HG03095 (cell line): ENCODE measurements at regions not wholly inside any gene's neighbourhood (a gene's known extent, or its start where the extent isn't known, plus 50 kb on each side); places are given as distances from the start of the nearest gene placed in this dataset.

ENCODE experiments used
- ATAC-seq: cut with Tn5 transposase; IDR thresholded peaks from one replicate; pipeline ENCODE4 v1.9.1; 2021; ENCODE audit warnings: moderate library complexity; ENCODE audit not compliant: unreplicated experiment

DNA sequence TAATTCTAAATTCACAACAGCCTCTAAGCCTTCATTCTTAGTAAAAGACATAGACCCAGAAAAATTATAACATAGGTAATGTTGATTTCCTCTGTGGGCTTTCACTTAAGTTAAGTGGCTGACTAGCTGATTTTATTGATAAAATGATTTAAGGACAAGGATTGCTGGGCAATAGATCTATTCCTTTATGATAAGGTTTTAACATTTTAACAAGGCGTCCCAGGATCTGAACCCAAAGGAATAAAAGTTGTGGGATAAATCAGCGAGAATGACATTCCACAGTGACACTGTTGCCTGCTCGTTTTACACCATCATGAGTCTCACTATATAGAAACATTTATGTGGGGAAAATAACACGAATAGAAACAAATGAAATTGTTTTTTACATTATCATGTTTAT is 1151.0 kb downstream of the ZPLD1 start:
- no peak for ATAC-seq

DNA sequence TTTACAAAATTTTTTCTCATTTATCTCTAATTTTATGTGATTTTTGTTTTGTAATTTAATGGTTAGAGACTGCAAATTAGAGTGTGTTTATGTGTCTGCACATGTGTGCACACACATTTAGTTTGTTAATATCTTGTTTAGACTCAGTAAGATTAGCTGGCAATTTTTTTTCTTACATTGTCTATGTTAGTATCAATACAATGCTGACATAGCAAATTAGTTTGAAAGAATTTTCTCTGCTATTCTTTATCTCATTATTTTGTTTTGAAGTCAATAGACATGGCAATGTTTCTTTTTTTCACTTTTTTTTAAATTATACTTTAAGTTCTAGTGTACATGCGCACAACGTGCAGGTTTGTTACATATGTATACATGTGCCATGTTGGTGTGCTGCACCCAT is 1155.0 kb downstream of the ZPLD1 start:
- ATAC-seq = no peak

DNA sequence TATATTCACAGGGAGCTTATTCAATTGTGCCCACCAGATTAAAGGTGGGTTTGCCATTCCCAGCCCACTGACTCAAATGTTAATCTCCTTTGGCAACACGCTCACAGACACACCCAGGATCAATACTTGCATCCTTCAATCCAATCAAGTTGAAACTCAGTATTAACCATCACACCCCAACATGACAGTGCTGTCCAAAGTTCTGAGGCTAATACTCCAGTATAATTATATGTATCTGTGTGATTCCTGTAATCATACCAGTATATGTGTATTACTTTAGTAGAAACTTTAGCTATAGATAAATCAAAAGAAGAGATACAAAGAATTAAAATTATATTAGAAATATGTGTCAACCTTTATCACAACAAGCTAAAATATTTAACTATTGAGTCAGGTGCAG is 1166.0 kb downstream of the ZPLD1 start:
- no peak for ATAC-seq

DNA sequence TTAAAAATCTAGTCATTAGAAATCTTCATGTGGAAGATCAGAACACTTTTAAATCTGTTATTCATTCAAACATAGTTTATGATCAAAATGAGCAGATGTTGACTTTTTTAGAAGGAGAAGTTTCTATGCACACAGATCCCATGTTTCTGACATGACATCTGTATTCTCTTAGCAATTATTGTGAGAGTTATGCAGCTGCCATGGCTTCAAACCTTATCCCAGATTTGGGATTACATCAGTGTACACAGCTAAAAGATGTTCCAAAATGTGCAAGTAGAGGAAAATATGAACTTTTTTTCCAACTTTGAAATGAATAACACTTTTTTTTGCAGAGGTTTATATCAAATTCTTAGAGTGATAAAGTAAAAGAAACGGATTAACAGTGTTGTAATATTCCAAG is 1166.9 kb downstream of the ZPLD1 start:
- ATAC-seq = no peak

DNA sequence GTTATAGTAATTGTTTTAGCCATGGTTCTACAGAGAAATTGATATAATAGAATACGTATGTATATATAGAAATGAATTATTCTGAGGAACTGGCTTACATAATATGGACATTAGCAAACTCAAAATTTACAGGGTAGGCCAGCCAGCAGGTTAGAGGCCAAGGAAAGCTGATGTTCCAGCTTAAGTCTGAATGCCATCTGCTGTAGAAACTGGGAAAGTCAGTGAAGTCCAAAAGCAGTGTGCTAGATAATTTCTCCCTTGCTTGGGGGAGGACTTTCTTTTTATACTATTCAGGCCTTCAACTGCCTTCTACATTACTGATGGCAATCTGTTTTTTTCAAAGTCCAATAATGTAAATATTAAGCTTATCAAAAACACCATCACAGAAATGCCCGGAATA is 1174.7 kb downstream of the ZPLD1 start:
- ATAC-seq = no peak

DNA sequence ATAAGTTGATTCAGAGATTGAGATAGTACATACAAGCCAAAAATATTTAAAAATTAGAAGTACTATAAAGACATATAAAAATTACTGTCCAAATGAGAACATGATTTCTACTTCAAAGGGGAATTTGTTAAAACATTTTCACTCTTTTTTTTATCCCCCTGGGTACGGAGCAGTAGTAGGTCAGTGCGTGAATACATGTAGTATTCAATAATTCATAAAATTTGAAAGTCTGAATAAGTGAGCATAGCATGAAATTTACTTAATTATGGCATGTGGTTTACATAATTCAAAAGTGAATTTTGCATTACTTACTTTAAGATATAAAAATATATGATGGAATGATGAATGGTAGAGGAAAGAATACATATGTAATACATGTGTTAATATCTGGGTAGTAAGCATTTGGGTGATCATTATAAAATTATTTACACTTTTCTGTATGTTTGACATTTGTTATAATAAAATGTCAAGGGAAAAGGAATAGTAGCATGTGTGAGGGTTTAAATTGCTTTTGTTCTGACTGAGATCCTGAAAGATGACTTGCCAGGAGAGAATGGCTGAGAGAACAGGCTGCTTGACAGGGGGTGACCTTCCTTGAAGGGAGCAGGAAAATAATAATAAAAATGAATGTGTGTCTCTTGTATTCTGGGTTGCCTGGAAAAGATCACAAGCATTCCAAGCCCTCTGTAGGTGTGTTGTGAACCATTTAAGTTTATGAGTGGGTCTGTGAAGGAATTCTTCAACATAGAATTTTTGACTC is 1178.8 kb downstream of the ZPLD1 start:
- no peak for ATAC-seq

DNA sequence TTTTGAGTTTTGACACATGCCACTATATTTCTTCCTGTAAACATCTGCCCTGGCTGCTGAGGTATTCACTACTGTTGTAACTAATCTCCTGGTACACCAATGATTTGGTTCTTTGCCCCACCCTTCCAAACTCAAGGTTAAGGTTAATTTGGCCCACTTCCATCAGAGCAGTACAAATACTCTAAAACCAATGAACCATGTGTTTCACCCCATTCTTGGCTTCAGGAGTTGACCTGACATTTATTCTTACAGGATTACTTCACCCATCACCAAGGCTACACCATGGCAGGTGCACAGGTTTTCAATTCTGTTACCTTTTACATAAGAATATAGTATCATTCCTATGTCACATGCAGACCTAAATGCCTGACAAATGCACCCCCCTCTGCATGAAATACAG is 1179.9 kb downstream of the ZPLD1 start:
- no peak for ATAC-seq

DNA sequence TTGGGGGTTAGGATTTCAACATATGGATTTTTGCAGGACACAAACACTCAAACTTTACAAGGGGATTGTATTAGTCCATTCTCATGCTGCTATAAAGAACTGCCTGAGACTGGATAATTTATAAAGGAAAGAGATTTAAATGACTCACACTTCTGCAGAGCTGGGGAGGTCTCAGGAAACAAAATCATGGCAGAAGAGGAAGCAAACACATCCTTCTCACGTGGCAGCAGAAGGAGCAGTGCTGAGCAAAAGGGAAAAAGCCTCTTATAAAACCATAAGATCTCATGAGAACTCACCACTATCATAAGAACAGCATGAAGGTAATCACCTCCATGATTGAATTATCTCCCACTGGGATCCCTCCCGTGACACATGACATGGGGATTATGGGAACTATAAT is 1183.1 kb downstream of the ZPLD1 start:
- no peak for ATAC-seq

DNA sequence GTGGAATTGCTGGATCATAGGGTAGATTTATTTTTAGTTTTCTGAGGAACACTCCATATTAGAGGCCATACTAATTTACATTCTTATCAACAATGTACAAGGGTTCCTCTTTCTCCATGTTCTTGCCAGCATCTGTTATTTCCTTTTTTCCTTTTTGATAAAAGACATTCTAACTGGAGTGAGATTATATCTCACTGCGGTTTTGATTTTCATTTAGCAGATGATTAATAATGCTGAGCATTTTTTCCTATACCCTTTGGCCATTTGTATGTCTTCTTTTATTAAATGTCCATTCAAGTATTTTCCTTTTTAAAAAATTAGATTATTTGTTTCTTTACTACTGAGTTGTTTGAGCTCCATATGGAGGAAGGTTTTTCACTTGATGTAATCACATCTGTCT is 1189.5 kb downstream of the ZPLD1 start:
- ATAC-seq = no peak

DNA sequence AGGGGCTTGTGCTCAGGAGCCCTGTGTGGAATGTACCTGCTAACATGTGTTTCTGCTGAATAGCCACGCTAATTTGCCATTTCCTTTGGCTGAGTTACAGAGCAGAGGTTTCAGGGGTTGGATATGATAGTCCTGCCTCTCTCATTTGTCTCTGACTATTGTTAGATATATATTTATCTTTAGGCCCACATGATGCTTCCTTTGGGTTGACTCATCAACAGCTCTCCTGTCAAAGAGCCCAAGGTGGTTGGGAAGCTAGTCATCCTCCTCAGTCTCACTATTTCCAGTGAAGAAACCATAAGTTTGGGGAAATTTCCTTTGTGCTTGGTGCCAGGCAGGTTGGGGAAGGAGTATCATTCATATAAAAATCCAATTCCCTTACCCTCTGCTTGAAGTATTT is 1194.6 kb downstream of the ZPLD1 start:
- no peak for ATAC-seq

DNA sequence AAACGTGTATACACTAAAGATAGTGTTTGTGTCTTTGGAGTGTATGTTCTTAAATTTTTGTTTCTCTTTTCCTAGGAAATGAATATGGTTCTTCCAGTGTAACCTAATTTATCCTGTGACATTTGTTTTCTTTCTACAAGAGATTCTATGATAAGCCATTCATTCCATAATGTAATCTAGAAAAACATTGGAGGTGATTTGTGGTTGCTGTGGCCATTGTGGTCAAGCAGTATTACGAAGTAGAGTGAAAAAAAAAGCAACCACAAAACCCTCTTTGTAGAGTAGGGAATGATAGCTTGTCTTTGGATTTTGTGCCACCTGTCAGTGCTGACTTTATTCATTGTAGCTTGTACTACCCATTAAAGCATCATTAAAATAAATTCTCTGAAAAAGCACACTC is 1209.6 kb downstream of the ZPLD1 start:
- ATAC-seq = no peak

DNA sequence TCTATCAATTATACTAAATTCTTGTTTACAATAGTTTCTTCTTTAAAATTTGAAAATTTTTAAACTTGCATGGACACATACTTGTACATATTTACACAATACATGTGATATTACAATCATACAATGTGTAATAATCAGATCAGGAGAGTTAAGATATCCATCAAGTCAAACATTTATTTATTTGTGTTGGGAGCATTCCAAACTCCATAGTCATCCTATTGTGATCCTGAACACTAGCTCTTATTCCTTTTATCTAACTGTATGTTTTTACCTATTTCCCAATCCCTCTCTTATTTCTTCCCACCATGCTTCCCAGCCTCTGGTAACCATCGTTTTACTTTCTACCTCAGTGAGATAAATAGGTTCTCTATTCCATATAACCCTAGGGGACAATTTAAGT is 1219.2 kb downstream of the ZPLD1 start:
- ATAC-seq = no peak

DNA sequence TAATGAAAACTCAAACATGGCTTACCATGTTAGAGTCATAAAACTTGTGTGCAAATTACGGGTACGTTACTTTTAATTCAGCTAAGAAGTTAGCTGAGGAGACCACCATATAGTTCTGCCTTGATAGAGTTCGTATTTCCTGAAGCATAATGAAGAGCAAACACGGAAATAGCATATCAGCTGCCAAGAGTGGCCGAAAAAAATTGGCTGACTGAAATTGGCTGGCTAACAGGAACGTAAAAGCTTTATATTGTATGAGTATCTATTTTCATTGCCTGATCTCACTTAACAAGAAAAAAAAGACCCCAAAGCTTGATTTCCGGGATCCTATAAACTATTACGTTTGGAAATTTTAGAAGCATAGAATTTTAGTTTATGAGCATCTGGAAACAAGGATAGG is 1222.9 kb downstream of the ZPLD1 start:
- no peak for ATAC-seq

DNA sequence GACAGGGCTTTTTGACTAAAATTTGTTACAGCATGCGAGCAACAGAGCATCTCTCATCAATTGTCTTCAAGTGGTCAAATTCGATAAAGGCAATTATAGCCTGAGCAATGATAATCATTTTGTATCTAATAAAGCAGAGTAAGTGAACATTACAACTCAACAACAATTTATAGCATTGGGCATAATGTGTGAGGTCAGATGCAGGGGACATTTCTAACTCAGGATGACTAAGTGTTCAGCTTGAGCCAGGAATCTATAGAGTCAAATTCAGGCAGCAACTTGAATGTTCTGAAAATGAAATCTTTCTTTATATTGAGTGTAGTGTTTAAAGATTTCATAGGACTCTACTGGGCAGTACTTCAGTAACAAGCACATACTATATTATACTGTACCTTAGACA is 1226.0 kb downstream of the ZPLD1 start:
- ATAC-seq = no peak

DNA sequence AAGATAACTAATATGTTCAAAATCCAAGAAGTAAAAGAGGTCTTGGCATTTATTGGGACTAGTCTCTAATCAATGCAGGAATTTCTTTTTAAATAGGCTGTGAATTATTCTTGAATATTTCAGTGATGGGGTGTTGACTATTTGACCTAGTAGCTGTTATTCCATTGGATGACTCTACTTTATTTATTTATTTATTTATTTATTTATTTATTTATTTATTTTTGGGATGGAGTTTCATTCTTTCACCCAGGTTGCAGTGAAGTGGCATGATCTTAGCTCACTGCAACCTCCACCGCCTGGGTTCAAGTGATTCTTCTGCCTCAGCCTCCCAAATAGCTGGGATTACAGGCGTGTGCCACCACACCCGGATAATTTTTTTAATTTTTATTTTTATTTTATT is 1227.8 kb downstream of the ZPLD1 start:
- no peak for ATAC-seq

DNA sequence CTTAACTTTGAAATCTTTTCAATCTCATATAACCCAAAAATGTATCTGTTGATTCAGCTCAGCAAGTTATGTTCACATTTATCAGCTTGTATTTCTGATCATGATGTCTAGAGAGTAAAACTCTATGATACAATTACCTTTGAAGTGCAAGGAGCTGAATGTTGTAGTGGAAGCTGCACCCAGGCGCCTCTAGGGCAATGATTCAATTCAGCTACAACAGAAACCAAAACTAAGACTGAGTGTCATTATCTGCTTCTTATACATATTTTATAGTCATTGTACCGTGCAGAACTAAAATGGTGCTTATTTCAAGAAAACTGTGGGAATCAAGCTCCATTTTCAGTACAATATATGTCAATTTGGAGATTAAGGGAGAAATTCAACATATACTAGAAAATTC is 1237.5 kb downstream of the ZPLD1 start:
- ATAC-seq = no peak

DNA sequence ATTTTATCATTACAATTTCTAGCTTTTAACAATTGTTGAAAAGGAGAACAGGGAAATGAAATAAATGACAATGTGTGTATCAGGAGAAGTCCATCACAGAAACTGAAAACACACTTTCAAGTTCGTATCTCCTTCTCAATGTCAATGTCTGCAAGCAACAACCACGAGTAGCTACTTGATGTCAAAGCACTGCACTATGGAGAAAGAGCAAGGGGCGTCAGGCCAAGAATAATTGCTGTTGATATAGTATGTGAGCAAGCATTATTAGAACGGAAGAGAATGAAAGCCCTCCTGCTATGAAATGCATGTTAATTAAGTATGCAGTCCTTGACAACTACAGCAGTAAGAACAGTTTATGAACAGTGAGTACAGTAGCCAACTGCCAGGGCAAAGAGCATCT is 1250.1 kb downstream of the ZPLD1 start:
- ATAC-seq = no peak

DNA sequence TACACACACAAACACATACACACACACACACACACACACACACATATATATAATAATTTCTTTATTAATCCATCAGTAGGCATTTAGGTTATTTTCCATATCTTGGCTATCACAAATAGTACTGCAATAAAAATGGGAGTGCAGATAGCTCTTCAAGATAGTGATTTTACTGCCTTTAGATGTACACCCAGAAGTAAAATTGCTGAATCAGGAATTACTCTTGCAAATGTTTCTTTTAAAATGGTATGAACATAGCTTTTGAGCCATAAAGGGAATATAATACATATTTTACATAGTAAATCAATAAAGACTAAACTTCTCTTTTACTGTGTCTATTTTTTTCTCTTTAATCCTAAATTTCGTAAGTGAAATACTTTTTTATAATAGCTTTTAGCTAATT is 1251.1 kb downstream of the ZPLD1 start:
- ATAC-seq = no peak

DNA sequence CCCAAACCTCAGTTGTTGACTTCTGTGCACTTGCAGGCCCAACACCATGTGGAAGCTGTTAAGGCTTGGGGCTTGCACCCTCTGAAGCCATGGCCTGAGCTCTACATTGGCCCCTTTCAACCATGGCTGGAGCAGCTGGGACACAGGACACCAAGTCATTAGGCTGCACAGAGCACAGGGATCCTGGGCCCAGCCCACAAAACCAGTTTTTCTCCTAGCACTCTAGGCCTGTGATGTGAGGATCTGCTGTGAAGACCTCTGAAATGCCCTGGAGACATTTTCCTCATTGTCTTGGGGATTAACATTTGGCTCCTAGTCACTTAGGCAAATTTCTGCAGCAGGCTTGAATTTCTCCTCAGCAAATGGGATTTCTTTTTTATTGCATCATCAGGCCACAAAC is 1255.7 kb downstream of the ZPLD1 start:
- ATAC-seq = no peak

DNA sequence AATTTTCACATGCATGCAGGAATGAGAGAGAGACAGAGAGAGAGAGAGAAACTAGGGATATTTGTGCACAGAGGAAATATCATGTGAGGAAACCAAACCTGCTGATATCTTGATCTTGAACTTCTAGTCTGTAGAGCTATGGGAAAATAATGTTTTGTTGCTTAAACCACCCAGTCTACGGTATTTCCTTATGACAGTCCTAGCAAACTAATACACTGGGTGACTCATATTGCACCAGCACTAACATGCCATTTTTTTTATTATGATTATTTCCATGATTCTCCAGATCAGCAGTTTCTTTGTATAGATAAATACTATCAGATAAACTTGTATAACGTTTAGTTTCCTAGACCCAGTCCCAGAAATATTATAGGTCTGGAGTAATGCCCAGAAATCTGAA is 1259.0 kb downstream of the ZPLD1 start:
- ATAC-seq = no peak

DNA sequence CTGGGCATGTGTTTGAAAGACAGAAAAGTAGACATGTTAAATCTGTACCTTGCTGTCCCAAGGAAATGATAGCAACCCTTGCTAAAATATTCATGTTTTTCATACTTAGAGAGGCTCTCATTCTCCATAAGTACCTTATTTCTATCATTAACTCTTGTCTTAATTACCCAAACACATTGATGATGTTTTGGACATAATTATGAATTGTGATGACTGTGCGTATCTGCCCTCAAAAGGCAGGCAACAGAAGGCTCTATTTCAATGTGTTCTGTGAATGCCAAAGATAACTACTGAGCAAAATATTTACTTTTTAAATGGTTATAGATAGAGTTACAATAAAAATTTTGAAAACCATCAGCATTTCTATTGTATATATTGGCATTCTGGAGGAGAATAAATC is 1263.8 kb downstream of the ZPLD1 start:
- ATAC-seq = no peak

DNA sequence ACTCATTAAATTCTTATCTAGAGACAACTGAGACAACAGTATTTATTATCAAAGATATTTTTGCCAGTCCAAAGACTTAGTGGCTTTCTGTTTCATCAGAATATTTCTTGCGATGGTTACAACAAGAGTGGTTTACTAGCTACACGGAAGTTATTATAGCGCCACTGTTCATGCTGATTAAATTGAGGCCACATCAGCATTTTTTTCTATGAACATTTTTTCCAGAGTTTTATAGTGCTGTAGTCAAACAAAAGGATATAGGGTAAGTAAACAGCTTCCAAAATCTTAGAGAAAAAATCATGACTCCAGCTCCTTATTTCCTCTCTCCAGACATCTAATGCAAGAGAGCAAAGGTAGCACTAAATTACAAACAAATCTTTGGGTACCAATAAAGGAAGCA is 1264.4 kb downstream of the ZPLD1 start:
- no peak for ATAC-seq

DNA sequence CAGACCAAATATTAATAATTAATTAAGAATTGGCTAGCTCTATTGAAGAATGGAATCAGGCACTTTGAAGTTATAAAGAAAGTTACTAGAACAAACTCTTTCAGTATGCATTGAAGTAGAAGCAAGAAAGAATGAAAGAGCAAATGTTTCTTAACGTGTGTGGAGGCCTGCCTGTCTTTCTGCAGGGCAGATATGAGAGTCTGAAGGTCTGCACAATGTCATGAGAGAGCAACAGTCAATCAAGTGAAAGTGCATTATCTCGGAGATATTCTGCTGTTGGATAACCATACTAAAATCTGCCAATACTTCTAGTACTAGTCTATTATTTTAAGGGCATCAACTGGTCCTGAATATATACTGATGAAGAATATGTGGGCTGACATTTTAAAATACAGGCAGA is 1270.8 kb downstream of the ZPLD1 start:
- no peak for ATAC-seq
